ENCODE measurements at regions not wholly inside any gene's neighbourhood (a gene's known extent, or its start where the extent isn't known, plus 50 kb on each side); places are given as distances from the start of the nearest gene placed in this dataset.

DNA sequence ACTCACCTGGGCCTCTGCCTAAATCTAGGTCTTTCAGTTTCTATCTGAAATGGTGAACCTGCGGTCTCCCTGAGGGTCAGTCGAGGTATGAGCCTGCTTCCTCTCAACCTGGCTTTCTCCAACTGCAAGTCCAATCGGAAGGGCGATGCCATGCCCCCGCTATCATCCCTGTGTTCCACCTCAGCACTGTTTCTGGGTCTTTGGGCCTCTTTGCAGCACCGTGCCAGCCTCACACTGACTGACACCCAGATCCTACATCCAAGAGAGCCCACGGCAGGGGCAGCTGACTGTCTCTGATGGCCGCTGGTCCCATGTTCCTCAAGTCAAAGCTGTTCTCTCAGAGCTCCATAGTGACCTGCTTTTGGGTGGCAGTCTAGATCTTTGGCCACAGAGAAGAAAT is 120.7 kb downstream of the PAPOLA start:
- TF ChIP-seq CTCF (IDR thresholded peaks at IDR 0.05) (no peak), POLR2AphosphoS5 (IDR thresholded peaks at IDR 0.05) (no peak)

Measured in upper lobe of left lung (tissue), 4 donors.